ENCODE measurements at regions not wholly inside any gene's neighbourhood (a gene's known extent, or its start where the extent isn't known, plus 50 kb on each side); places are given as distances from the start of the nearest gene placed in this dataset.

GRCh38 chr3:110711130-110711832 lies 360.3 kb upstream of the NECTIN3 start:
- H2BK20ac ChIP-seq (ENCODE audit: low read depth, low read length, poor library complexity, severe bottlenecking): no peak overlapping the region
- no peak overlapping the region for H2BK5ac ChIP-seq (ENCODE audit: insufficient read length, low read length)
- Mint-ChIP-seq H3K4me1 (peaks cover 41 to 49% of the 10 kb centered on the region in 2 experiments), H3K4me3 (no peak overlapping the region), H3K9me3 (peaks cover 16 to 17% of the 10 kb centered on the region in 2 experiments), H3K27me3 (ENCODE audit: low read depth) (no peaks in the 10 kb centered on the region), H3K27ac (peak overlapping the region; percentile 30 to 91 (median 37); a peak in 5 of 7 replicates), H3K36me3 (ENCODE audit: insufficient read depth in 1 of 3, low read depth in 3 of 3) (peaks cover 10 to 28% (median 21%) of the 10 kb centered on the region in 3 experiments)
- no peaks in the 10 kb centered on the region for H3K9me3 ChIP-seq (ENCODE audit: control insufficient read depth, low read depth, low read length)
- no peak overlapping the region for H3K56ac ChIP-seq (ENCODE audit: insufficient read length, low read depth, low read length)
- H3K14ac ChIP-seq (ENCODE audit: insufficient read depth, low read length): no peak overlapping the region
- no CpG with 5 or more reads among the region's 1 CpG for WGBS (ENCODE audit: extremely low coverage, insufficient read length, low lambda C conversion rate)
- H3K79me1 ChIP-seq (ENCODE audit: insufficient read depth, low read depth, low read length, poor library complexity, severe bottlenecking): no peaks in the 10 kb centered on the region
- H3K23ac ChIP-seq (ENCODE audit: insufficient read length, low read depth, low read length): no peak overlapping the region
- H4K5ac ChIP-seq (ENCODE audit: insufficient read length, low read depth, low read length): no peak overlapping the region
- no peak overlapping the region for H3T11ph ChIP-seq (ENCODE audit: low read length)
- DNase-seq: no peak
- no peak overlapping the region for H2BK15ac ChIP-seq (ENCODE audit: low read depth, low read length)
- H3K4me2 ChIP-seq (ENCODE audit: insufficient read depth, insufficient read length, low read length): no peak overlapping the region
- no peaks in the 10 kb centered on the region for H3K23me2 ChIP-seq (ENCODE audit: insufficient read length, low read depth, low read length, poor library complexity, severe bottlenecking)
- H4K91ac ChIP-seq (ENCODE audit: insufficient read length, low read depth, low read length): no peak overlapping the region
- H3K79me2 ChIP-seq (ENCODE audit: insufficient read depth, low read length): no peaks in the 10 kb centered on the region
- peak overlapping the region; percentile 66 for H3K27ac ChIP-seq (ENCODE audit: insufficient read length, low read depth, low read length)
- no peak overlapping the region for H2AK5ac ChIP-seq (ENCODE audit: insufficient read length, low read length)
- H2AFZ ChIP-seq (ENCODE audit: low read length): no peak overlapping the region
- no peak overlapping the region for H3K9ac ChIP-seq (ENCODE audit: extremely low read depth, insufficient read length, low read length)
- no peak overlapping the region for H2BK120ac ChIP-seq (ENCODE audit: low read depth, low read length, poor library complexity, severe bottlenecking)
- H2BK12ac ChIP-seq (ENCODE audit: insufficient read length, low read depth, low read length): no peak overlapping the region
- TF ChIP-seq CTCF (conservative IDR thresholded peaks at IDR 0.05): no peak
- H3K4me1 ChIP-seq (ENCODE audit: insufficient read depth, low read length): peaks cover 13% of the 10 kb centered on the region; the same call in 1 of the 2 replicates
- H4K20me1 ChIP-seq (ENCODE audit: control insufficient read depth, insufficient read depth, insufficient read length): no peaks in the 10 kb centered on the region
- H4K8ac ChIP-seq (replicated peaks; ENCODE audit: insufficient read length, low read depth, low read length): no peak overlapping the region
- H3K18ac ChIP-seq (ENCODE audit: insufficient read length, low read depth, low read length): no peak overlapping the region
- H3K27me3 ChIP-seq (ENCODE audit: insufficient read depth, low read length): no peaks in the 10 kb centered on the region
- H3K4ac ChIP-seq (ENCODE audit: low read depth, low read length): no peak overlapping the region

Measured in H9 (cell line).